ENCODE measurements at regions not wholly inside any gene's neighbourhood (a gene's known extent, or its start where the extent isn't known, plus 50 kb on each side); places are given as distances from the start of the nearest gene placed in this dataset.

- H2AFZ ChIP-seq (ENCODE audit: low read depth, low read length), result 0 out of 2 replicates have a peak overlapping the region, but pooled peaks have one; percentile 11
- intact Hi-C loops (cut with micrococcal nuclease), result no loop called here
- ATAC-seq (no peak), FAIRE-seq (no peak), DNase-seq (ENCODE audit: extremely low read depth in 1 of 4, low spot score in 3 of 4) (no peak)
- no peaks in the 10 kb centered on the region for H3K9me1 ChIP-seq (ENCODE audit: control insufficient read depth, insufficient read depth, low read length)
- no peaks in the 10 kb centered on the region for H3K36me3 ChIP-seq (ENCODE audit: control insufficient read depth, insufficient read depth, low read length)
- WGBS (ENCODE audit: insufficient coverage, low coverage, missing lambda C conversion rate), result 33% methylated on average over 4 of the region's 4 CpGs
- ChIA-PET POLR2A (no interaction called here), CTCF (ENCODE audit: low intra/inter-chr PET ratio) (no interaction called here)
- no peak overlapping the region for H3K27ac ChIP-seq (ENCODE audit: extremely low read depth, low read depth, low read length)
- no peaks in the 10 kb centered on the region for H3K27me3 ChIP-seq (ENCODE audit: control insufficient read depth in 2 of 2, insufficient read depth in 2 of 2, low read length in 2 of 2)
- H3K4me3 ChIP-seq, result no peak overlapping the region
- BruUV-seq (replicated peaks), result no TSS peak
- H3K4me1 ChIP-seq (replicated peaks in 1 of 2; ENCODE audit: control insufficient read depth in 2 of 2, insufficient read depth in 2 of 2, low read length in 2 of 2), result no peaks in the 10 kb centered on the region
- no peak overlapping the region for H3K9ac ChIP-seq (ENCODE audit: insufficient read depth in 1 of 2, low read depth in 2 of 2, low read length in 2 of 2)
- H4K20me1 ChIP-seq (replicated peaks; ENCODE audit: control insufficient read depth, insufficient read depth, low read length), result no peaks in the 10 kb centered on the region
- H3K79me2 ChIP-seq (ENCODE audit: control insufficient read depth, insufficient read depth, low read length), result no peaks in the 10 kb centered on the region
- no peak overlapping the region for H3K4me2 ChIP-seq (ENCODE audit: insufficient read depth, low read length)
- in situ Hi-C loops (cut with MboI), result no loop called here
- H3K9me3 ChIP-seq (replicated peaks; ENCODE audit: control insufficient read depth, insufficient read depth, low read depth, low read length), result no peaks in the 10 kb centered on the region; the same call in 1 of the 2 replicates
- TF ChIP-seq ZNF121 (CRISPR knock-in tag; conservative IDR thresholded peaks at IDR 0.05) (no peak), ZBTB34 (CRISPR knock-in tag; IDR thresholded peaks at IDR 0.05) (no peak), PBX2 (CRISPR knock-in tag; IDR thresholded peaks at IDR 0.05; ENCODE audit: low read depth) (no peak), PBX2 (tag; conservative IDR thresholded peaks at IDR 0.05; ENCODE audit: low read depth) (no peak), SP1 (CRISPR knock-in tag; IDR thresholded peaks at IDR 0.05) (no peak), EGR1 (conservative IDR thresholded peaks at IDR 0.05) (no peak), NR2C1 (IDR thresholded peaks at IDR 0.05) (no peak), NR2C1 (tag; IDR thresholded peaks at IDR 0.05) (no peak), FOXK2 (conservative IDR thresholded peaks at IDR 0.05 in 1 of 2, IDR thresholded peaks at IDR 0.05 in 1 of 2; ENCODE audit: low read depth in 2 of 2) (no peak)
Observed at GRCh38 chr11:97615546-97615945, 1225.7 kb downstream of the JRKL start.

Data from K562 (cell line).